Hepatocyte (in vitro differentiated cells): ENCODE measurements at regions not wholly inside any gene's neighbourhood (a gene's known extent, or its start where the extent isn't known, plus 50 kb on each side); places are given as distances from the start of the nearest gene placed in this dataset.
"Not testable (repeated sequence)": the region's sequence is repeated elsewhere in the genome, so short reads cannot be mapped to it uniquely, and the experiment has no call there.

Experiments used
- DNase-seq: peaks from one replicate; pipeline ENCODE4 v3.0.0-alpha.2; 2016; ENCODE audit warnings: low spot score
- H2AFZ ChIP-seq: fragments of 200-600 bp; sonication (generic); 2 replicates; pipeline ENCODE4 v1.6.0; 2016; ENCODE audit warnings: antibody characterized with exemption, mild to moderate bottlenecking
- H3K27ac ChIP-seq: fragments of 200-600 bp; sonication (generic); 2 replicates; pipeline ENCODE4 v1.5.1; 2016; ENCODE audit warnings: mild to moderate bottlenecking
- H3K27me3 ChIP-seq: fragments of 200-600 bp; sonication (generic); 2 replicates; pipeline ENCODE4 v1.6.1; 2016
- H3K36me3 ChIP-seq: fragments of 200-600 bp; sonication (generic); replicated peaks from 2 replicates; pipeline ENCODE4 v1.5.1; 2016; ENCODE audit warnings: low read depth; ENCODE audit not compliant: insufficient read depth
- H3K4me1 ChIP-seq: fragments of 200-600 bp; sonication (generic); 2 replicates; pipeline ENCODE4 v1.5.1; 2016; ENCODE audit warnings: mild to moderate bottlenecking, moderate library complexity; ENCODE audit not compliant: insufficient read depth
- H3K4me2 ChIP-seq: fragments of 200-600 bp; sonication (generic); 2 replicates; pipeline ENCODE4 v1.6.0; 2016
- H3K4me3 ChIP-seq: fragments of 200-600 bp; sonication (generic); 2 replicates; pipeline ENCODE4 v1.5.1; 2016; ENCODE audit warnings: mild to moderate bottlenecking
- H3K79me2 ChIP-seq: fragments of 200-600 bp; sonication (generic); 2 replicates; pipeline ENCODE4 v1.6.0; 2017; ENCODE audit warnings: mild to moderate bottlenecking
- H3K9me2 ChIP-seq: fragments of 200-600 bp; sonication (generic); replicated peaks from 2 replicates; pipeline ENCODE4 v1.6.0; 2017; ENCODE audit warnings: mild to moderate bottlenecking; ENCODE audit not compliant: insufficient read depth
- H3K9me3 ChIP-seq: fragments of 200-600 bp; sonication (generic); 2 replicates; pipeline ENCODE4 v1.5.1; 2016; ENCODE audit warnings: low read depth, mild to moderate bottlenecking
- H4K20me1 ChIP-seq: fragments of 200-600 bp; sonication (generic); 2 replicates; pipeline ENCODE4 v1.6.0; 2016; ENCODE audit warnings: mild to moderate bottlenecking; ENCODE audit not compliant: insufficient read depth, poor library complexity, severe bottlenecking
- CTCF ChIP-seq: fragments of 200-600 bp; sonication (generic); IDR thresholded peaks from 2 replicates; pipeline ENCODE4 v1.5.1; 2016; ENCODE audit warnings: antibody characterized with exemption, mild to moderate bottlenecking; ENCODE audit not compliant: poor library complexity
- EZH2 ChIP-seq: fragments of 200-600 bp; sonication (generic); IDR thresholded peaks from 2 replicates; pipeline ENCODE4 v1.6.1; 2016; ENCODE audit warnings: antibody characterized with exemption, mild to moderate bottlenecking, borderline replicate concordance
- EZH2phosphoT487 ChIP-seq: fragments of 200-600 bp; sonication (generic); IDR thresholded peaks from one replicate; pipeline ENCODE4 v1.6.1; 2018; ENCODE audit warnings: antibody characterized with exemption, mild to moderate bottlenecking, low read depth, moderate library complexity; ENCODE audit not compliant: unreplicated experiment, severe bottlenecking
- WGBS: methylation state at CpG from one replicate; pipeline ENCODE4 v1.1.6; 2016; ENCODE audit warnings: low lambda C conversion rate; ENCODE audit errors: missing lambda C conversion rate; 5-methylcytosine and 5-hydroxymethylcytosine counted together

DNA sequence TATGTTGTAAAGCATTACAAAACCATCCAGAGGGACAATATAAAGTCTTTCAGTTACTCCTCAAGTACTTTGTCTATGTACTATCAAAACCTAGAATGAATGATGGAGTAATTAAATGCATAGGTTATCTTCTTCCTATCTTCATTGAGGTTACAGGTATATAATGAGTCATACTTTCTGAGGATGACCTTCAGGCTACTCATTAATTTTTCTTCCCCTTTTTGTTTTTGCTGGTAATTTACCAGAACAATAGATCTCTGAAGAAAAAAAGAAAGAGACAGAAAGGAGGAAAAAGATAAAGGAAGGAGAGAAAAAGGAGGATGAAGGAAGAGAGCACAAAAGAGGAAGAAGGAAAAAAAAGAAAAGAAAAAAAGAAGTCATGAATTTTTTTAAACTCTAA lies 398.4 kb downstream of the TBC1D32 start:
- no peak for DNase-seq
- H3K27ac ChIP-seq: no peak overlapping the region
- no peaks in the 10 kb centered on the region for H3K9me3 ChIP-seq
- no peak overlapping the region for H2AFZ ChIP-seq
- no peak overlapping the region for H3K4me2 ChIP-seq
- no peaks in the 10 kb centered on the region for H3K79me2 ChIP-seq
- no peaks in the 10 kb centered on the region for H4K20me1 ChIP-seq
- TF ChIP-seq CTCF (no peak), EZH2 (no peak), EZH2phosphoT487 (no peak)
- H3K9me2 ChIP-seq: no peaks in the 10 kb centered on the region
- no peaks in the 10 kb centered on the region for H3K4me1 ChIP-seq
- no peaks in the 10 kb centered on the region for H3K36me3 ChIP-seq
- no peaks in the 10 kb centered on the region for H3K27me3 ChIP-seq
- no peak overlapping the region for H3K4me3 ChIP-seq

DNA sequence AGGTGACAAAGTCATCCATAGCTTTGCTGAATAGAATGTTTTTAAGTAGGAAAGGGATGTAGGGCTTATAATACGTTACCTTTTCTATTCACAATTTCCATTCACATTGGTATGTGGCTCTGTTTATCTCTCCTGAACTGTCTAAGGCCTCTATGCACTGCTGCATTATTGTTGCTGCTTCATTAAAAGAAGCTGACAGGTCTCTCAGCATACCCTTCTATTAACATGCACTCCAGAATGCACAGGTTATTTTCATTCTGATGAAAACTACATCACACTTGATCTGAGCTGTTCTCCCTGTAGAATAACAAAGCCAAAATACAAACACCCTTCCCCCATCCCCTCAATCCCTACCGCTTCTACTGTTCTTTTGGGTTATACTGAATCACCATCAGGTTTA lies 399.3 kb downstream of the TBC1D32 start:
- H3K27me3 ChIP-seq: no peaks in the 10 kb centered on the region
- no peaks in the 10 kb centered on the region for H3K79me2 ChIP-seq
- 82% methylated on average over 2 of the region's 2 CpGs for WGBS
- no peaks in the 10 kb centered on the region for H3K36me3 ChIP-seq
- H3K27ac ChIP-seq: no peak overlapping the region
- no peak overlapping the region for H2AFZ ChIP-seq
- no peak for TF ChIP-seq EZH2phosphoT487
- no peak for TF ChIP-seq EZH2
- TF ChIP-seq CTCF: no peak
- H4K20me1 ChIP-seq: no peaks in the 10 kb centered on the region
- no peaks in the 10 kb centered on the region for H3K9me2 ChIP-seq
- H3K9me3 ChIP-seq: no peaks in the 10 kb centered on the region
- H3K4me2 ChIP-seq: no peak overlapping the region
- H3K4me3 ChIP-seq: no peak overlapping the region
- no peak for DNase-seq
- H3K4me1 ChIP-seq: no peaks in the 10 kb centered on the region

GRCh38 chr6:120931520-120932180 lies 402.6 kb downstream of the TBC1D32 start:
- H3K9me3 ChIP-seq, H3K9me2 ChIP-seq, H3K36me3 ChIP-seq, DNase-seq, H3K4me1 ChIP-seq, H3K4me3 ChIP-seq, H3K4me2 ChIP-seq, H4K20me1 ChIP-seq, H3K27ac ChIP-seq, H2AFZ ChIP-seq, H3K79me2 ChIP-seq, H3K27me3 ChIP-seq: not testable (repeated sequence)
- WGBS: 25% methylated on average over 8 of the region's 8 CpGs

- H3K36me3 ChIP-seq, H3K79me2 ChIP-seq, H3K9me2 ChIP-seq, DNase-seq, H4K20me1 ChIP-seq, H3K27me3 ChIP-seq, H3K9me3 ChIP-seq, H3K27ac ChIP-seq, H3K4me1 ChIP-seq, H2AFZ ChIP-seq, H3K4me3 ChIP-seq, H3K4me2 ChIP-seq: not testable (repeated sequence)
- WGBS: 79% methylated on average over 4 of the region's 4 CpGs
Observed at GRCh38 chr6:120930500-120930899, 403.8 kb downstream of the TBC1D32 start.
